GM12878 (cell line): ENCODE measurements at regions not wholly inside any gene's neighbourhood (a gene's known extent, or its start where the extent isn't known, plus 50 kb on each side); places are given as distances from the start of the nearest gene placed in this dataset.
"Not testable (repeated sequence)": the region's sequence is repeated elsewhere in the genome, so short reads cannot be mapped to it uniquely, and the experiment has no call there.

Source experiments
- ATAC-seq: fragments of 200-7000 bp; cut with Tn5 transposase; 3 replicates; pipeline ENCODE4 v1.9.1; 2020; ENCODE audit warnings: mild to moderate bottlenecking, moderate library complexity
- BruUV-seq: library from RNA; stranded (reverse); fragments of 400-500 nt; replicated peaks from 2 replicates; lab custom pipeline; 2021; lab: Mats Ljungman, UMichigan
- CTCF ChIA-PET: fragments of 300-600 bp; sonication (Branson Sonifier 250); formaldehyde crosslinking; extraction: SDS; loops from one replicate; lab custom pipeline; 2021; ENCODE audit warnings: inconsistent platforms; lab: Yijun Ruan, JAX
- POLR2A ChIA-PET: fragments of 350-600 bp; formaldehyde crosslinking; extraction: SDS; loops from one replicate; lab custom pipeline; 2021; ENCODE audit warnings: inconsistent platforms; lab: Charles Lee
- RAD21 ChIA-PET: fragments of 300-600 bp; sonication (Branson Sonifier 250); formaldehyde crosslinking; loops from one replicate; lab custom pipeline; 2023; ENCODE audit warnings: antibody characterized with exemption; ENCODE audit not compliant: unreplicated experiment; lab: Charles Lee
- SMC1A ChIA-PET: fragments of 300-600 bp; sonication (Branson Sonifier 250); formaldehyde crosslinking; loops from one replicate; lab custom pipeline; 2023; ENCODE audit not compliant: unreplicated experiment, uncharacterized antibody; lab: Charles Lee
- DNase-seq: peaks from one replicate; pipeline ENCODE4 v3.0.0-alpha.2; 2011; ENCODE audit warnings: low read depth, low spot score
- FAIRE-seq: peaks from 3 replicates; lab custom pipeline; 2011; peaks lifted over from hg19 to GRCh38; lab: Jason Lieb, UNC
- H2AFZ ChIP-seq: 2 replicates; pipeline ENCODE4 v1.6.0; 2011; ENCODE audit warnings: low read depth, low read length, control low read depth; ENCODE audit not compliant: control insufficient read depth
- H3K27ac ChIP-seq: 2 replicates; pipeline ENCODE4 v1.5.1; 2011; ENCODE audit warnings: control low read depth; ENCODE audit not compliant: control insufficient read depth, insufficient read depth
- H3K27me3 ChIP-seq, 2 experiments: replicated peaks in 1 of 2; 2 replicates each; pipeline versions ENCODE4 v1.6.0 to v1.6.1; 2011; ENCODE audit warnings: low read length in 1 of 2; ENCODE audit not compliant: control insufficient read depth in 2 of 2, insufficient read depth in 2 of 2
- H3K36me3 ChIP-seq, 2 experiments: 2 replicates each; pipeline ENCODE4 v1.5.1; 2011; ENCODE audit warnings: low read length in 1 of 2; ENCODE audit not compliant: control insufficient read depth in 2 of 2, insufficient read depth in 2 of 2
- H3K4me1 ChIP-seq: 2 replicates; pipeline ENCODE4 v1.6.1; 2011; ENCODE audit warnings: mild to moderate bottlenecking, low read length, moderate library complexity, mixed read lengths; ENCODE audit not compliant: control insufficient read depth, insufficient read depth
- H3K4me2 ChIP-seq: 2 replicates; pipeline ENCODE4 v1.6.0; 2011; ENCODE audit warnings: control low read depth; ENCODE audit not compliant: control insufficient read depth, insufficient read depth
- H3K4me3 ChIP-seq: fragments of 200-600 bp; sonication (generic); 2 replicates; pipeline ENCODE4 v1.5.1; 2016
- H3K79me2 ChIP-seq: 2 replicates; pipeline ENCODE4 v1.6.0; 2011; ENCODE audit warnings: low read length; ENCODE audit not compliant: control insufficient read depth, insufficient read depth
- H3K9ac ChIP-seq: 2 replicates; pipeline ENCODE4 v1.8.0; 2011; ENCODE audit warnings: low read length, control low read depth, mixed read lengths; ENCODE audit not compliant: control insufficient read depth, insufficient read depth
- H3K9me3 ChIP-seq: replicated peaks from 3 replicates; pipeline ENCODE4 v1.5.1; 2011; ENCODE audit warnings: mild to moderate bottlenecking, low read length; ENCODE audit not compliant: control insufficient read depth, insufficient read depth
- H4K20me1 ChIP-seq: 2 replicates; pipeline ENCODE4 v1.6.0; 2011; ENCODE audit not compliant: control insufficient read depth, insufficient read depth
- STAT3 ChIP-seq: IDR thresholded peaks from 2 replicates; pipeline ENCODE4 v1.6.1; 2011; ENCODE audit warnings: low read depth, low read length, improper control_type of control experiment
- TCF7 ChIP-seq: IDR thresholded peaks from 2 replicates; pipeline ENCODE4 v1.6.1; 2014; ENCODE audit warnings: antibody characterized with exemption, borderline replicate concordance
- WGBS: methylation state at CpG from one replicate; pipeline ENCODE4 v1.1.6; 2016; ENCODE audit warnings: low lambda C conversion rate; ENCODE audit not compliant: insufficient replicate concordance, insufficient coverage; ENCODE audit errors: missing lambda C conversion rate; 5-methylcytosine and 5-hydroxymethylcytosine counted together
- in situ Hi-C: fragments of 300-500 bp; cut with MboI; formaldehyde crosslinking; loops from 9 replicates; pipeline ENCODE4 v1.14.3; 2018; ENCODE audit warnings: mixed read lengths
- intact Hi-C: fragments of 100-400 bp; cut with micrococcal nuclease; formaldehyde crosslinking; loops from one replicate; pipeline ENCODE4 v1.14.2; 2022; ENCODE audit not compliant: unreplicated experiment
- TF ChIP-seq, protein P1 (sequence below), 3 experiments: IDR thresholded peaks in 2 of 3; conservative IDR thresholded peaks in 1 of 3; 2 replicates each; pipeline ENCODE4 v1.5.1; 2011; ENCODE audit warnings: low read depth in 3 of 3, low read length in 3 of 3, mild to moderate bottlenecking in 3 of 3, control low read depth in 2 of 3, moderate library complexity in 2 of 3, inconsistent platforms in 1 of 3, mixed read lengths in 1 of 3; ENCODE audit not compliant: control insufficient read depth in 2 of 3, insufficient read depth in 1 of 3; ENCODE audit errors: extremely low read depth in 1 of 3

DNA sequence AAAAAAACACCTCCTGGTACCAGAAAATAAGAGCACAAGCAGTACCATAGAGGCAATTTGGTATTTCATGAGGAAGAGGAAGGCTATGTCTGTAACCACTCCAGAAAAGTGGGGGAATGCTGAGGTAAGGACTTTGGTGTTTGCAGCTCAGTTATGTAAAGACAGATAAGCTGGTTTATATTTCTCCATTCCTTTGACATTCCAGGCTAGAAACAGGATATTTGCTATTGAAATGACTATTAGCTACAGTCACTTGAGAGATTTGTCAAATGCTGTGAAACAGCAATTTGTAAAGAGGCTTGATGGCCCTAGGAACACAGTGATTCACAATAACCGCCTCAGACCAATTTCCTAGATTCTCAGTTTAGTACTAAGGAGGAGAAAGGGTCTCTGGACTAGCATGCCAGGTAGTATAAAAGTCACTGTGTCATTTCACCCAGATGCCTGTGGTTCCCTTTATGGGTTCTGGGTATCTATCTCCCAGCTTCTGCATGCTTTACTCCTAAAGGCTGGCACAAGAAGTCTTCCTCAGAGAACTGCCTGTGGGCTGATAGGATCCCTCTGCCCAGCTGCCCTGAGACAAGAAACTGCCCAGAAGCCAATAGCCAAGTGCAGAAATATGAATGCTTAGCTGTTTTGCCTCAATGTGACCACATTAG lies 80.5 kb downstream of the VCAM1 start:
- in situ Hi-C loops, result no loop called here

DNA sequence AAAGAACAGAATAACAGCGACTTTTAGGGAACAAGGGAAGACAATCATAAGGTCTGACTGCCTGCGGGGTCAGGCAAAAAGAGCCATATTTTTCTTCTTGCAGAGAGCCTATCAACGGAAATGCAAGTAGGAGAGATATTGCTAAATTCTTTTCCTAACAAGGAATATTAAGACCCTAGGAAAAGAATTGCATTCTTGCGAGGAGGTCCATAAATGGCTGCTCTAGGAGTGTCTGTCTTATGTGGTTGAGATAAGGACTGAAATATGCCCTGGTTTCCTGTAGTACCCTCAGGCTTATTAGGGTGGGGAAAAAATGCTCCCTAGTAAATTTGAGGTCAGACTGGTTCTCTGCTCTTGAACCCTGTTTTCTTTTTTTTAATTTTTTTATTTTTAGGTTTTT lies 81.7 kb downstream of the VCAM1 start:
- H3K79me2 ChIP-seq, H3K36me3 ChIP-seq, ATAC-seq, SMC1A ChIA-PET, intact Hi-C loops, in situ Hi-C loops, H3K27me3 ChIP-seq, H3K4me2 ChIP-seq, H3K4me3 ChIP-seq, BruUV-seq, H3K9me3 ChIP-seq, RAD21 ChIA-PET, H3K27ac ChIP-seq, H2AFZ ChIP-seq, H3K9ac ChIP-seq, H3K4me1 ChIP-seq, POLR2A ChIA-PET, DNase-seq, H4K20me1 ChIP-seq, FAIRE-seq: not testable (repeated sequence)
- CTCF ChIA-PET, result interaction anchor here (1.7 kb wide), 1 partner anchor 8 kb away, joined by 3 read pairs; no protein-coding TSS in a partner anchor
- WGBS, result 69% methylated on average over 4 of the region's 4 CpGs

More for the DNA sequence above, 80.5 kb downstream of the VCAM1 start:
- H3K27me3 ChIP-seq, result no peaks in the 10 kb centered on the region
- 0% methylated on average over 1 of the region's 1 CpG for WGBS
- H3K4me2 ChIP-seq, result no peak overlapping the region
- no peaks in the 10 kb centered on the region for H3K36me3 ChIP-seq
- no TSS peak for BruUV-seq
- no peak overlapping the region for H3K9ac ChIP-seq
- H3K4me3 ChIP-seq, result no peak overlapping the region
- no peaks in the 10 kb centered on the region for H3K4me1 ChIP-seq
- DNase-seq, result no peak
- TF ChIP-seq, protein P1, sequence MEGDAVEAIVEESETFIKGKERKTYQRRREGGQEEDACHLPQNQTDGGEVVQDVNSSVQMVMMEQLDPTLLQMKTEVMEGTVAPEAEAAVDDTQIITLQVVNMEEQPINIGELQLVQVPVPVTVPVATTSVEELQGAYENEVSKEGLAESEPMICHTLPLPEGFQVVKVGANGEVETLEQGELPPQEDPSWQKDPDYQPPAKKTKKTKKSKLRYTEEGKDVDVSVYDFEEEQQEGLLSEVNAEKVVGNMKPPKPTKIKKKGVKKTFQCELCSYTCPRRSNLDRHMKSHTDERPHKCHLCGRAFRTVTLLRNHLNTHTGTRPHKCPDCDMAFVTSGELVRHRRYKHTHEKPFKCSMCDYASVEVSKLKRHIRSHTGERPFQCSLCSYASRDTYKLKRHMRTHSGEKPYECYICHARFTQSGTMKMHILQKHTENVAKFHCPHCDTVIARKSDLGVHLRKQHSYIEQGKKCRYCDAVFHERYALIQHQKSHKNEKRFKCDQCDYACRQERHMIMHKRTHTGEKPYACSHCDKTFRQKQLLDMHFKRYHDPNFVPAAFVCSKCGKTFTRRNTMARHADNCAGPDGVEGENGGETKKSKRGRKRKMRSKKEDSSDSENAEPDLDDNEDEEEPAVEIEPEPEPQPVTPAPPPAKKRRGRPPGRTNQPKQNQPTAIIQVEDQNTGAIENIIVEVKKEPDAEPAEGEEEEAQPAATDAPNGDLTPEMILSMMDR (IDR thresholded peaks at IDR 0.05 in 2 of 3, conservative IDR thresholded peaks at IDR 0.05 in 1 of 3; ENCODE audit: control insufficient read depth in 2 of 3, extremely low read depth in 1 of 3, insufficient read depth in 1 of 3, low read depth in 3 of 3, low read length in 3 of 3), result no peak
- TF ChIP-seq TCF7 (no peak), STAT3 (no peak)
- TF ChIP-seq, all 136 proteins: peak for 0
- Histone ChIP-seq H3K79me2 (no peaks in the 10 kb centered on the region), H3K27ac (no peak overlapping the region), H4K20me1 (no peaks in the 10 kb centered on the region), H3K9me3 (no peaks in the 10 kb centered on the region), H2AFZ (no peak overlapping the region)
- ChIA-PET POLR2A (no interaction called here), RAD21 (no interaction called here), SMC1A (interaction anchor here (0.9 kb wide), 2 partner anchors 15 to 17 kb away, joined by 3 read pairs; no protein-coding TSS in a partner anchor), CTCF (interaction anchor here (0.6 to 1.7 kb wide), 3 partner anchors 9 to 99 kb away, joined by 3 read pairs; no protein-coding TSS in a partner anchor)
- intact Hi-C loops, result no loop called here
- ATAC-seq, result no peak
- no peak for FAIRE-seq

DNA sequence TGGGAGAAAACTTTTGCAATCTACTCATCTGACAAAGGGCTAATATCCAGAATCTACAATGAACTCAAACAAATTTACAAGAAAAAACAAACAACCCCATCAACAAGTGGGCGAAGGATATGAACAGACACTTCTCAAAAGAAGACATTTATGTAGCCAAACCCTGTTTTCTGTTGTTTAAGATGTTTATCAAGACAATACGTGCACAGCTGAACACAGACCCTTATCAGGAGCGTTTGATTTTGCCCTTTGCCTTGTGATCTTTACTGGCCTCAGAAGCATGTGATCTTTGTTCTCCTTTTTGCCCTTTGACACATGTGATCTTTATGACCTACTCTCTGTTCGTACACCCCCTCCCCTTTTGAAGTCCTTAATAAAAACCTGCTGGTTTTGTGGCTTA lies 83.7 kb downstream of the VCAM1 start:
- H2AFZ ChIP-seq, BruUV-seq, H3K9ac ChIP-seq, H3K79me2 ChIP-seq, H3K27me3 ChIP-seq, in situ Hi-C loops, H3K4me2 ChIP-seq, SMC1A ChIA-PET, RAD21 ChIA-PET, H3K4me3 ChIP-seq, H3K36me3 ChIP-seq, CTCF ChIA-PET, H3K9me3 ChIP-seq, intact Hi-C loops, H3K4me1 ChIP-seq, FAIRE-seq, H3K27ac ChIP-seq, POLR2A ChIA-PET, H4K20me1 ChIP-seq, DNase-seq, ATAC-seq: not testable (repeated sequence)
- 35% methylated on average over 4 of the region's 4 CpGs for WGBS
